Colonic mucosa (tissue), 4 donors: ENCODE measurements at regions not wholly inside any gene's neighbourhood (a gene's known extent, or its start where the extent isn't known, plus 50 kb on each side); places are given as distances from the start of the nearest gene placed in this dataset.

Experiments
- DNase-seq: peaks from one replicate; pipeline ENCODE4 v3.0.0-alpha.2; 2020
- H3K27ac ChIP-seq: fragments of 200-600 bp; one replicate; pipeline ENCODE4 v1.8.0; 2021
- H3K27me3 ChIP-seq: fragments of 200-600 bp; one replicate; pipeline ENCODE4 v1.8.0; 2021
- H3K36me3 ChIP-seq: fragments of 200-600 bp; one replicate; pipeline ENCODE4 v1.8.0; 2021
- H3K4me1 ChIP-seq: fragments of 200-600 bp; one replicate; pipeline ENCODE4 v1.8.0; 2021; ENCODE audit warnings: mild to moderate bottlenecking
- H3K4me3 ChIP-seq: fragments of 200-600 bp; one replicate; pipeline ENCODE4 v1.8.0; 2021
- H3K9ac ChIP-seq, 2 donors: one replicate each; pipeline ENCODE4 v1.7.0; 2013; ENCODE audit warnings: control low read depth in 2 of 2, low read depth in 2 of 2, low read length in 2 of 2
- H3K9me3 ChIP-seq: fragments of 200-600 bp; one replicate; pipeline ENCODE4 v1.8.0; 2021
- CTCF ChIP-seq: fragments of 200-600 bp; IDR thresholded peaks from one replicate; pipeline ENCODE4 v1.8.0; 2022; ENCODE audit warnings: antibody characterized with exemption, mild to moderate bottlenecking
- intact Hi-C: fragments of 100-400 bp; cut with DNase I; formaldehyde crosslinking; loops from one replicate; pipeline ENCODE4 v1.14.1; 2022
- donor health status: healthy.
- donor health status: DM: no; HTN: no; CAD: no.
- donor health status: DM: no; HTN: no; CAD: no.

- DNase-seq = no peak
- intact Hi-C loops = no loop called here
- Histone ChIP-seq H3K27ac (no peak overlapping the region), H3K4me3 (no peak overlapping the region), H3K4me1 (no peaks in the 10 kb centered on the region), H3K9ac (no peak overlapping the region), H3K9me3 (no peaks in the 10 kb centered on the region), H3K36me3 (no peaks in the 10 kb centered on the region), H3K27me3 (no peaks in the 10 kb centered on the region)
- no peak for TF ChIP-seq CTCF
Measured at GRCh38 chr4:29565256-29565655, 1154.9 kb upstream of the PCDH7 start.

- no peak overlapping the region for H3K4me3 ChIP-seq
- no peaks in the 10 kb centered on the region for H3K9me3 ChIP-seq
- H3K27ac ChIP-seq = no peak overlapping the region
- H3K9ac ChIP-seq = no peak overlapping the region
- H3K27me3 ChIP-seq = no peaks in the 10 kb centered on the region
- TF ChIP-seq CTCF = no peak
- no peak for DNase-seq
- intact Hi-C loops = no loop called here
- no peaks in the 10 kb centered on the region for H3K36me3 ChIP-seq
- no peaks in the 10 kb centered on the region for H3K4me1 ChIP-seq
Measured at GRCh38 chr4:29566371-29566770, 1153.8 kb upstream of the PCDH7 start.

GRCh38 chr4:29571322-29571721, 1148.8 kb upstream of the PCDH7 start:
- intact Hi-C loops = no loop called here
- TF ChIP-seq CTCF = no peak
- H3K27me3 ChIP-seq = no peaks in the 10 kb centered on the region

GRCh38 chr4:29578329-29578728, 1141.8 kb upstream of the PCDH7 start:
- TF ChIP-seq CTCF = no peak
- no peak for DNase-seq
- no peak overlapping the region for H3K4me3 ChIP-seq
- no peaks in the 10 kb centered on the region for H3K4me1 ChIP-seq
- intact Hi-C loops = no loop called here
- H3K27me3 ChIP-seq = no peaks in the 10 kb centered on the region
- H3K9me3 ChIP-seq = no peaks in the 10 kb centered on the region
- H3K27ac ChIP-seq = no peak overlapping the region
- H3K36me3 ChIP-seq = no peaks in the 10 kb centered on the region
- H3K9ac ChIP-seq = no peak overlapping the region

More at GRCh38 chr4:29571322-29571721, 1148.8 kb upstream of the PCDH7 start:
- H3K27ac ChIP-seq = no peak overlapping the region
- no peak overlapping the region for H3K4me3 ChIP-seq
- H3K9ac ChIP-seq = no peak overlapping the region
- H3K4me1 ChIP-seq = no peaks in the 10 kb centered on the region
- no peaks in the 10 kb centered on the region for H3K36me3 ChIP-seq
- no peak for DNase-seq
- no peaks in the 10 kb centered on the region for H3K9me3 ChIP-seq

GRCh38 chr4:29581457-29581856, 1138.7 kb upstream of the PCDH7 start:
- Histone ChIP-seq H3K9me3 (no peaks in the 10 kb centered on the region), H3K27ac (no peak overlapping the region), H3K9ac (no peak overlapping the region), H3K27me3 (no peaks in the 10 kb centered on the region), H3K36me3 (no peaks in the 10 kb centered on the region), H3K4me3 (no peak overlapping the region), H3K4me1 (no peaks in the 10 kb centered on the region)
- no peak for DNase-seq
- intact Hi-C loops = no loop called here
- TF ChIP-seq CTCF = no peak

GRCh38 chr4:29588617-29589016, 1131.6 kb upstream of the PCDH7 start:
- no peaks in the 10 kb centered on the region for H3K4me1 ChIP-seq
- H3K4me3 ChIP-seq = no peak overlapping the region
- H3K36me3 ChIP-seq = no peaks in the 10 kb centered on the region
- H3K27ac ChIP-seq = no peak overlapping the region
- no peaks in the 10 kb centered on the region for H3K9me3 ChIP-seq
- no peaks in the 10 kb centered on the region for H3K27me3 ChIP-seq
- no peak for TF ChIP-seq CTCF
- H3K9ac ChIP-seq = no peak overlapping the region
- no peak for DNase-seq
- intact Hi-C loops = no loop called here
